OCI-LY7 (cell line): ENCODE measurements at regions not wholly inside any gene's neighbourhood (a gene's known extent, or its start where the extent isn't known, plus 50 kb on each side); places are given as distances from the start of the nearest gene placed in this dataset.

Experiments used
- EZH2phosphoT487 ChIP-seq: fragments of 200-600 bp; sonication (generic); IDR thresholded peaks from 2 replicates; pipeline ENCODE4 v1.6.1; 2018; ENCODE audit warnings: low read depth, borderline replicate concordance, mild to moderate bottlenecking, mixed run types, antibody characterized with exemption, low read length, moderate library complexity, mixed read lengths
- TF ChIP-seq, protein P1 (sequence below): fragments of 200-600 bp; sonication (generic); conservative IDR thresholded peaks from 2 replicates; pipeline ENCODE4 v1.5.1; 2014; ENCODE audit warnings: mild to moderate bottlenecking, antibody characterized with exemption, low read length, moderate library complexity, mixed read lengths

DNA sequence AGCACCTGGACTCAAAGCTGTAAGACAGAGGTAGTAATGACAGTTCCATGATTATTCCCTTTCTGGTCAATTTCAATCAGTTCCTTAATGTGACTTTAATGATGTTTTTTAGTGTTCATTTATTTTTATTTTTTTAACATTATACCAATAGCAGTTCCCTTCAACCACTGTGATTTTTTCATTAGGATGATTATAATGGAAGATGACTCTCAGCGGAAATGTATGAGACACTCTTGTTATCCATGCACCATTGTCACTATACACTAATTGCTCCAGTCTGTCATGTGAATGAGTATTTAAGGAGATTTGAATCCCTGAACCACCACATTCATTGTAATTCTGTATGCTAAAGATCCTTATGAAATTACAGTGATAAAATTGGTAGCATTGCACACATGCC lies 2102.3 kb upstream of the AGA start:
- TF ChIP-seq, protein P1, sequence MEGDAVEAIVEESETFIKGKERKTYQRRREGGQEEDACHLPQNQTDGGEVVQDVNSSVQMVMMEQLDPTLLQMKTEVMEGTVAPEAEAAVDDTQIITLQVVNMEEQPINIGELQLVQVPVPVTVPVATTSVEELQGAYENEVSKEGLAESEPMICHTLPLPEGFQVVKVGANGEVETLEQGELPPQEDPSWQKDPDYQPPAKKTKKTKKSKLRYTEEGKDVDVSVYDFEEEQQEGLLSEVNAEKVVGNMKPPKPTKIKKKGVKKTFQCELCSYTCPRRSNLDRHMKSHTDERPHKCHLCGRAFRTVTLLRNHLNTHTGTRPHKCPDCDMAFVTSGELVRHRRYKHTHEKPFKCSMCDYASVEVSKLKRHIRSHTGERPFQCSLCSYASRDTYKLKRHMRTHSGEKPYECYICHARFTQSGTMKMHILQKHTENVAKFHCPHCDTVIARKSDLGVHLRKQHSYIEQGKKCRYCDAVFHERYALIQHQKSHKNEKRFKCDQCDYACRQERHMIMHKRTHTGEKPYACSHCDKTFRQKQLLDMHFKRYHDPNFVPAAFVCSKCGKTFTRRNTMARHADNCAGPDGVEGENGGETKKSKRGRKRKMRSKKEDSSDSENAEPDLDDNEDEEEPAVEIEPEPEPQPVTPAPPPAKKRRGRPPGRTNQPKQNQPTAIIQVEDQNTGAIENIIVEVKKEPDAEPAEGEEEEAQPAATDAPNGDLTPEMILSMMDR, result no peak
- TF ChIP-seq EZH2phosphoT487, result no peak
